Stimulated activated CD4-positive, alpha-beta T cell treated with anti-CD3 and anti-CD28 coated beads, Interleukin-1b, Interleukin-23, amount 100 ng/mL, for 4 hours (primary cell): ENCODE measurements at regions not wholly inside any gene's neighbourhood (a gene's known extent, or its start where the extent isn't known, plus 50 kb on each side); places are given as distances from the start of the nearest gene placed in this dataset.

Experiments used
- DNase-seq, 2 donors: peaks; one replicate each; pipeline ENCODE4 v3.0.0-alpha.2; 2020; ENCODE audit warnings: low read depth in 2 of 2

DNA sequence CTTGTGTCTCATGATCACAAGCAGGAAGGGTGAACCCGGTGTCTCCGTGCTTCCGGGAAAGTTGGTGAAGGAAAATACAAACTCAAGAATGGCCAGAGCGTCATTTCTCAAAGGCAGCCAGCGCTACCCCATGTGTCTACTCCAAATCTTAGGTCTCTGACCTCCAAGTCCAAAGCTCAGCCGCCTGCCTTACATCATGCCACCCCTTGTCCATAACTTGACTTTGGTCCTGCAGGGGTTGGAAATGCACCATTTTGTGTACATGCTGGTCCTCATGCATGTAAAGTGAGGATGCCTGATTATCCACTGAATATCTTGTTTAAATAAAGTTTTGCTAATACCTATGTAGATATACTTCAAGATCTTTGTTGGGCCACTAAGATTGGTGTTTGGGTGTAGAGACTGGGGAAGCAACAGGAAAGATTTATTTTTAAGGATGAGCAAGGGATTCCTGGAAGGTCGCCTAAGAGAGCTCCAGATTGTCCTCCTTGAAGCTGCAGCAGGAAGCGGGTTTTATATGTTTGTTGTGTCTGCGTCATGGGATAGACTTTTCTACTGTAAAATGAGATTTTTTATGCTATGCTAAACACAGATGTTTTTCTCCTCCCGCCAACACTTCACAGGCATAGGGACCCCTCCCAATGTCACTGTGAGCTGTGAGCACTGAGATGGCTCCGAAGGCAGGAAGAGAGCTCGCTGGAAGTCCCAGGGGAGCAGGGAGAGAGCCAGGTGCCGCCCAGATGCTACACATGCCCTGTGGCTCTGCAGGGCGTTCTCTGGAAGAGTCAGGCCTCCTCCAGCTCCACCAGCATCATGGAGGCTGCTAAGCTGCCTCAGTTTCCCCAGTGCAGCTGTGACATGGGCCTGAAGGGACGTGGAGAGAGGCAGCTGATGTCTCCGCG, 176.2 kb upstream of the HDAC4 start:
- no peak for DNase-seq

DNA sequence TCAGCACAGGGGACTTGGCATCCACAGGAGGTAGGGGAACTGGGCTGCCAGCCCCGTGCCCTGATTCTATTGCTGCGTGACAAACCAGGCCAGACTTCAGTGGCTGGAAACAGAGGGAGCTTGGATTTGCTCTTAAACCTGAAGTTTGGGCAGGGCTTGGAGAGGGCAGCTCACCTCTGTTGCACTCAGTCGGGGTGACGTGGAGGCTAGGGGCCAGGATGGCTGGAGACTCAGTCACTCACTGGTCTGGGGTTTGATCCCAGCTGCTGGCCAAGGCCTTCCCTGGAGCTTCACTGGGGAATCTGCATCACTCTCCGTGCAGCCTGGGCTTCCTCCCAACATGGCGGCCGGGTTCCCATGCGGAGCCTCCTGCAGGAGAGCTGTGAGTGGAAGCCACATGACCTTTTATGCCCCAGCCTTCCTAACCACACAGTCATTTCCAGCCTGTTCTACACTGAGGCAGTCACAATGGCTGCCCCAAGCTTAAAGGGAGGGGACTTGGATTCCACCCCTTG, 175.2 kb upstream of the HDAC4 start:
- no peak for DNase-seq

DNA sequence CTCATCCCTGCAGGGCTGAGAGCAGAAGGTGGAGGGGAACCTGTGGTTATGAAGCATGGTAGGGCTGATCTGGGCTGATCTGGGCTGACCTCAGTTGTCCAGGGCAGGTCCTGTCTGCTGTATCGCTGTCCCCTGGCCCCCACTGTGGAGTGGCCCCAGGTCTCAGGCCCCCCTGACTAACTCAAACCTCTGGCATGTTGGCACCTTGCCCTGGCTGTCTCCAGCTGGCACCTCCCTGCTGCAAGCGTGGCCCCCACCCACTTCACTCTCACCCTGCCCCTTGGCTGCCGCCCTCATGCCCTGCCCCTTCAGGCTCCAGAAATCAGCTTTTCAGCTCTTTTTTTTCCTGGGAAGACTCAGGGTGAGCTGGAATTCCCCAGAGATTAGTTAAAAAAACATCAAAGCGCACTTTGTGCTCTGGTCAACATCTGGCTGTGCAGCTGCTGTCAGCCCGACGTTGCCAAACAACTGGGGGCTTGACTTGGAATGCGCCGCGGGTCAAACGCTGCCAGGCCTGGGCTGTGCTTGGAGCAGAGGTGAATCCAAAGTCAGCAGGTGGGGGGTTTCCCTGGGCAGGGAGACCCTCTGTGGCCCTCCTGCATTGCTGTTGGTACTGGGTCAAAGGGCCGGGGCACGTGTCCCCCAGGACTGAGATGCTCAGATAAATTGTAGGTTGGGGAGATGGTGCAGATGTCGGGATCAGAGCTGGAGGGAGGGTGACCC, 173.8 kb upstream of the HDAC4 start:
- DNase-seq = no peak

DNA sequence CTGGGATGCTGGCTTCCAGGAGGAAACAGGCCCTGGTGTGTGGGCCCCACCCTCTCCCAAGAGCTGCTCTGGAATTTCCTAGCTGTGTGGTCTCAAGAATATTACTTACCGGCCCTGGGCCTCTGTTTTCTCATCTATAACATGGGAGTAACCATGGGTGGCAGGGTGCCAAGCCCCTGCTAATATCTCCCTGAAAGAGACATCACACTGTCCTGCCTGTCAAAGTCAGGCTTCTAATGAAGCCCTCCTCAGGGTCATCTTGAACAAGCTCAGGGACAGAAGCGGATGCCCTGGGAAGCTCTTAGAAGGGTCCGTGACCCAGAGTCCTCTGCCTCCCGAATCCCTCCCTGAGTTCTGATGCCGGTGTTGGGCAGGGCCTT, 173.2 kb upstream of the HDAC4 start:
- no peak for DNase-seq

DNA sequence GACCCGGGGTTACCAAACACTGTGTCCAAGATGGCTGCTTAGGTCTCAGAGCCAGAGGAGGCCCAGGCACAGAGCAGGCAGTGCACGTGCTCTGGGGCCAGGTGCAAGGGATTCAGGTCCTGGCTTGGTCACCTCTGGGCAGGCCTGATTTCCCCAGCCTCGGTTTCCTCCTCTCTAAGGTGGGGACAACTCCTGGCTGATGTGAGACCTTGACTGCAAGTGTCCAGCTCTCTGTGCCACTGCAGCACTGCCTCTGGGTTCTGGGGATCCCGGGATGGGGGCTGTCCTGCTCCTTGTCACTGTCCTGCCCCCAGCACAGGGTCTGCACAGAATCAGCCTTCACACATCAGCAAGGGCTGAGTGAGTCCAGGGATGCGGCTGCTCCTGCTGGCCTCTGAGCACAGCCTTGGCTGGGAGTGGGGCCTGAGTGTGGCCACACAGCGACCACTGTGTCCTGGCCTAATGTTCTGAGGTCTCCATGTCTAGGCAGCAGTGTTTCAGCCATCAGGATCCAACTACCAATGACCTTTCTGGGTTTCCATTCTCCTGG, 170.2 kb upstream of the HDAC4 start:
- no peak for DNase-seq

DNA sequence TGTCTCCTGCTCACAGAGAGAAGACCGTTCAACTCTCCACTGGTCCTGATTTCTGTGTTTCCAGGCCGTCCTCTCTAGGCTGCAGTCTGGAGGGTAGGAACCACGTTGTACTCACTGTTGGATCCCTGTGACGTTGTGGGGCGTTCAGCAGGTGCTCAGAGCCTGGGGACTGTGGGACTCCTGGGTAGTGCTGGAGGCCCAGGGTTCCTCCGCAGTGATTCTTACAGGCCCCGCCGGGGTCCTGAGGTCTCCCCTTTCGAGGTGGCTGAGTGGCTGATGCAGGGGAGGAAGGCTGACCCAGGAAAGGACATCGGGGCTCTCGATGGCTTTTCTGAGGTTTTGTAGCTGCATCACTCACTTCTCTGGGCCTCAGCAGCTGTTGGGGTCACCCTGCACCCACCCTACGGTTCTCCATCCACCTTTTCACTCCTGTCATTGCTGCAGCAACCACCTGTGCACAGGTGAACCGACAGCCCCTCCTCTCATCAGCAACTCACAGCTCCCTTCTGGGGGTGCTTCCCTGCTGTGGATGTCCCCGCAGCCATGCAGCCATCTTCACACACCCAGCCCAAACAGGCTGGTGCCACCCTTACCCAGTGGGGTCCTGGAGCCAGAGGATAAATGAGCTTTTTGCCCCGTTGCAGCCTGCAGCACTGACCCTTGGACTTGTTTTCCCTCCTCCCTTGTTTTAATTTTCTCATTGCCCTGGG, 169.6 kb upstream of the HDAC4 start:
- no peak for DNase-seq

DNA sequence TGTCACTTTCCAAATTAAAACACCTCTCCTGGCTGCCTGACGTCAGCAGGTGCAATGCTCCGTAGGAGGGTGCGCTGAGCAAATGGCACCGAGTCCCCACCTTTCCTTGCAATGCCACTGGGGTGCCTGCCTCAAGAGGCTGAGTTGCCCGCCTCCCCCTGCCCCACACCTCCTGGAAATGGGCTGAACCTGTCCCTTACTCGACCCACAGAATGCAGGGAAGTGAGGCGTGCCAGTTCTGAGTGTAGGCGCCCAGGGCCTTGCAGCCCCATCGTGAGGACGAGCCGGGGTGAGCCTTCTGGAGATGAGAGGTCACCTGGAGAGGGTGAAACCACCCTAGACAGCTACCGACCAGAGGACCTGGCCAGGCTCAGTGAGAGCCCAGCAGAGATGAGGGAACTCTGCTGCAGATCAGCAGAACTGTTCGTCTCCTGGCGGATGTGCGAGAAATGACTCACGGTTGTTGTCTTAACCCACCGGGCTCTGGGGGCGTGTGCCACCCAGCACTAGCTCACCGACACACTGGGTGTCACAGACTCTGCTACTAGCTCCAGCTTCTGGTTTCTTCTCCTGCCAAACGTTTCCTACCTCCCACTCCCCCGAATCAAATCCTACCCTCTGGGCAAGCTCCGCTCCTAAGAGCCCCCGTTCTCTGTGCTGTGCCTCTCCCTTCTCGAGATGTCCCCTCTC, 168.7 kb upstream of the HDAC4 start:
- no peak for DNase-seq

DNA sequence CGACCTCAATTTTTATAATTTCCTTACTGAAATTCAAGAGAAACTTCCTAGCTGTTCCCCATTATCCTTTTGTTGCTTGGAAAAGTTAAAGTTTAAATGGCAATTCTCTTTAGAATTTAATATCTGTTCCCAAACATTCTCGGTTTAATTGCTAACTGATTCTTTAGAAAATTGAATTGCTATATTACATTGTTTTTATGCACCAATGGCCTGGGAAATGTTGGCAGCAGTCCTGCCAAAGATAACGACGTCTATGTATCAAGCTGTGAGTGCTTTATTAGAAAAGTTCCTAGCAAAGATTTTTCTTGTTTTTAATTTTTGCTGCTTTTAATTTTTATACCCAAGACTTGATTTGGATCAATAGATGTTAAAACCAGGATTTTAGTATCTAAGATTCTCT, 167.8 kb upstream of the HDAC4 start:
- no peak for DNase-seq

DNA sequence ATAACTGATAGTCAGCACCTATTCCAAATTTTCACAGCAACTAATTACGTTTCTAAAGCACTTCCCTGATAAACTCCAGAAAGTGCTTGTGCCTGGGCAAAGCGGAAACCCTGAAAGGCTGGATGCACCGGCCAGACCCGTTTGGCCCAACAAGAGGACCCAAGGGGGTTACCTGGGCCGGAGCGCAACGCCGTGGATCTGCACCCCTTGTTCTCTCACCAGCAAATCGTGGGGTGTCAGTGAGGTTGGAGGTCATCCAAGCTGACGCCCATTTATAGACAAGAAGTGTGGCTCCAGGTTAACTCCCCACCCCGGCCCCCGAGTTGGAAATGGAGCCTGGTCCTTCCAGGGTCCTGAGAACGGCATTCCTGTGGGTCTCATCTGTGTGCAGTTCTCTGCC, 167.0 kb upstream of the HDAC4 start:
- no peak for DNase-seq

DNA sequence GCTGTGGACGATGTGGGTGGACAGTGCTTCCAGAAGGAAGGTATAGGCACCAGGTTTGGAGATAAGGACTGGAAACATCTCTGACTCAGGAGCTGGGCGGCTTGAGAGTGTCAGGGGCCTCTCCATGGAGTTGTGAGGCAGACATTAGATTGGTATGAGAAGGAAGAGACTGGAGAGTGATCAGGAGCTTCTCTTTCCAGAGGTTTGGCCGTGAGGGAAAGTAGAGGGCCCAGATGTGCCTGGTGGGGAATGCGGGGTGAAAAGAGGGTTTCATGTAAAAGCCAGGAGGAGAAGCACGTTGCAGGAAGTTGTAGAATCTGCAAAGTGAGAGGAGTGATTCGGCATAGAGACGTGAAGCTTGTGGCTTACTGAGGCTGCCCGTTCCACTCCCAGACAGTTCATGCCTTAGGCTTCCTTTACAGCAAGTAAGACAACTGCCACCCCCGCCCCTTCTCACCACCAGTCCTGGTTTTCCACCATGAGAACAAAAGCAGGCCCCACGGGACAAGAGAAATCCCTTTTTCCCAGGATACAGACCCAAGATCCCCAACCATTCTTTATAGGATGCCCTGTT, 166.3 kb upstream of the HDAC4 start:
- DNase-seq = no peak

DNA sequence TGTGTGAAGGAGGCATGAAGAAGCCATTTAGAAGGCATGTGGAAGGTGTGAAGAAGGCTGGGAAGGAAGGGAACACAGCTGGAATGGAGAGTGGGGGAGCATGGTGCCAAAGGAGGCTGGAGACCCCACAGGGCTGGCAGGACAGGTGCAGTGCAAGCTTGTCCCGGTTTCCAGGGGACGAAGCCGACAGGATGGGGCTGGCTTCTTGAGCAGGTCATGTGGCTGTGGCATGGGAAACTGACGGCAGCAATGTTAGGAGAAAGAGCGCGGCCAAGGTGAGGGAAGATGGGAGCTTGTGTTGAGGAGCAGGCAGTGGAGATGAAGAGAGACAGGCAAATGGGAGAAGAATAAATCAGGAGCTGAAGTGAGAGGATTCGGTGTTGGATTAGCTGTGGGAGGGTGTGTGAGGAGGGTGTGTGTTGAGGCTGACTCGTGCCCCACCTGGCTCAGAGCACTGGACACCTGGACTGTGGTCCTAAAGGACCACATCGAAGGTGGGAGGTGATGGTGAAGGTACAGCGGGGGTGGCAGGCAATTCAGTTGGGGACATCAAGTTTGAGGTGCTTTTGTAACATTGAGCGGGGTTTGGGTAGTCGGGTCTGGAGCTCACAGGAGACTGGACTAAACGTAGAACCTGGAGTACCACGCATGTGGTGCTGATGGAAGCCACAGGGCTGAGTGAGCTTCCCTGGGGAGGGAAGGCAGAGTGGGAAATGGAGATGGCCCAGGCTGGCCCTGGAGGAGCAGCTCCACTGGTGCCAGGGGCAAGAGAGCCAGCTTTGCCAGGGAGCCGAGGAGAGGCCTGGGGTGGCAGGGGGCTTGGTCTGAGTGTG, 165.6 kb upstream of the HDAC4 start:
- no peak for DNase-seq

DNA sequence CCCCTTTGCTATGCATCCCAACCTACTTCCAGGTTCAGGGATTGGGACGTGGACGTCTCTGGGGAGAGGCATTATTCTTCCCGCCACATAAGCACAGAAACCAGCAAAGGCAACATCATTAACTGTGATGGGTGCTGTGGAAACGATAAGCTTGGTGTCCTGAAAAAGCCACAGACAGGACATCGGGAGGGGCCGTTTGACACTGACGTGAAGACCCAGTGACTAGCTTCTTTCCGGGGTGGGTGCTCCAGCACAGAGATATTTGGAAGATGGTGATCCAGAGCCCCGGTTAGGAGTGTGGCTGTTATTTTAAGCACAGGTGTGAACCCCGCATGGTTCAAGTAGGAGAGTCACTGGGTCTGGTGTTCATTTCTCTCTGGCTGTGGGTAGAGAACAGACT, 163.8 kb upstream of the HDAC4 start:
- no peak for DNase-seq

DNA sequence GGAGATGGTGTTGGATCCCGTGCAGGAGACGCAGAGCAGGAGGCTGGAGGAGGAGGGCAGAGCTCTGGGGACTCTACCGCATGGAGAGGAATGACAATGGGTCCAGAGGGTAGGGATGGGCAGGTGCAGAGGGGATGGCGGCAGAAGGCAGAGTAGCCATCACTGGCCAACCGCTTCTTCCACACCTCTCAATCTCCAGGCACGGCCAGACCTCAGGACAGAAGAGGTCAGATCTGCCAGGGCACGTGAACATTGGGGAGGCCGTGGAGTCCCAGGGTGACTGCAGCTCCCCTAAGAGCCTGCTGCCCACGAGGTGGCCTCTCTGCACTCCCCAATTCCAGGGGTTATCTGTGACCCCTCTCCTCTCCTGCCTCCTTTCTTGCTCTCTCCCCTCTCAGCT, 162.7 kb upstream of the HDAC4 start:
- DNase-seq = no peak

DNA sequence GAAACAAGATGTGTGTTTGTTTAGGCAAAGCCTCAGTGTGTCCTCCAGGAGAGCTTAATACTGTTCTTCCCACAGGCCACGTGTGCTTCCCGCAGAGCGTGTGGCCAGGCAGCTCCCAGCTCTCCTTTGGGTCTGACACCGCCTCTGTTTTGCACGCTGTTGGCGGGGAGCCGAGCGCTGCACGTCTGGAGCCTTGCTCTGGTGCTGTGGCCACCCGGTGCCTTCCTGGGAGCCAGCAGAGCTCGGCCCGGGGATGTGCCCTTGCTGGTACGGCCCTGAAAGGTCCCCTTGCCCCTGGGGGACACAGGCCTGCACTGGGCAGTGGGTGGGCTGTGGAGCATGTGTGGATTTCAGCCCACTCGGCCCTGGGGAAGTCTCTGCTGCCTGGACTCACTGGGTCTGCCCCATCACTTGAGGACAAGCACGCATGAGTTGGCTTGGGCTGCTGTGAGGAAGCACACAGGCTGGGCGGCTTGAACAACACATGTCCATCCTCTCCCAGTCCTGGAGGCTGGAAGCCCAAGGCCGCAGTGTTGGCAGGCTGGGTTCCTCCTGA, 160.7 kb upstream of the HDAC4 start:
- DNase-seq = no peak

DNA sequence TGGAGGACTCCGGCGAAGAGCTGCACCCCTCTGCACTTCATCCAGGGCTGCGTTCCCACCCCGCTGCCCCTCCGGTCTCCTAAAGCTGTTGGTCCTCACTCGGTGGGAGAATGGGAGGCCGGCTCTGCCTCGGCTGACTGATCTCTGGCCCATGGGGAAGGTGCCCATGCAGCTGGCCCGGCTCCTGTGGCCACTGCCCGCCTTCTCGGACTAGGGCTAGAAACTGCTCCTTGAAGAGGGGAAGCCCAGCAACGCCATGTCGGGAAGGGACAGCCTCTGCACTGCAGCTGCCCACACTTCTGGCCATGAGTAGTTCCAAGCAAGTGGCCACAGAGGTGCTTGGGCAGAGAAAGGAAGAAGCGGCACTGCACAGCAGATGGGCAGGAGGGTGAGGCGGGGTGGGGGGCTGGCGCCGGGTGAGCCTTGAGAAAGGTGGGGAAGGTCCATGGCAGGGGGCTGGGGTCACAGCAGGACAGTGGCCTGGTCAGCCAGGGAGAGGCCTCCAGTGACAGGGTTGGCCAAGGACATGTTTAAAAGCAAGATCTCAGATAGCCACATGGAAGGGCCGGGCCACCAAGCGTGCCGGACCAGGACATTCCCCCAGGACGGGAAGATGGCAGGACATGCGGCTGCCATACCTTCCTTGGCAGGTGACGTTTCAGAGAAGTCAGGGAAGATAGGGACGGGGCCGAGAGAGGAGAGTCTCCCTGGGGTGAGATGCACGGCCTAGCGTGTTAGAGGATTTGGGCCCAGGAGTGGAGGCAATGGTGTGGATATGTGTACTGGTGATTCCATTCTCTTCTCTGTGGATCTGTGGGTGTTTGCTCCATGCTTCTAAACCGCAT, 158.8 kb upstream of the HDAC4 start:
- no peak for DNase-seq

DNA sequence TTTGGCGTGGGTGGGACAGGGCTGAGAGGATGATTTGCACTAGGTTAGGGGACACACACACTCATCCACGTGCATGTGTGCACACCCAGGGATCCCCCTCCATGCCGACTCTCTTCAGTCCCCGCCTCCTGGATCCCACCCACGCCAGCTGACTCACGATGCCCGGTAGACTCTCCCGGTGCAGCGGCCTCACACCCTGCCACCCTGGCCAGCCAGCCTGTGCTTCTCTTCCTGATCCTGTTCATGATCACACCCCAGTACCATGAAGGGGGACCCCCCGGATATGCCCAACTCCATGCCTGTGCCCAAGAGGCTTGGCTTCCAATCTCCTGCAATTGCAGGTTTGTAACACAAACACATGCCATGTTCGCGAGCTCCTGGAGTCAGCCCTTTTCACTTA, 157.8 kb upstream of the HDAC4 start:
- no peak for DNase-seq

DNA sequence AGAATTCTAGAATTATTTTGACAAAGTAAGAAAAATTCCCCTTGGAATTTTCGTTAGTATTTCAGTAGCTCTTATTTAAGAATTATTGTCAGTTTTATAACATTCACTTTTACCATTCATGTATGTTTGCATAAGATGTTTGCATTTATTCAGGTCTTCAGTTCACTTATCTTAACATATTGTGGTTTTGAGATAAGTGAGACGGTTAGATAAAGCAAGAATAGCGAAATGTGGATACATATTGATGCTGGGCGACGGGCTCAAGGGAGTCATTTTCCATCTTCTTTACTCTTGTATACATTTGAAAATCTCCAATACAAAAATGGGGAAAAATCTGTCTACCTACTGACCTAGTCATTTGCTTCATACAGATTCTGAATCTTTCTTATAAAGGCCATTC, 156.7 kb upstream of the HDAC4 start:
- no peak for DNase-seq

DNA sequence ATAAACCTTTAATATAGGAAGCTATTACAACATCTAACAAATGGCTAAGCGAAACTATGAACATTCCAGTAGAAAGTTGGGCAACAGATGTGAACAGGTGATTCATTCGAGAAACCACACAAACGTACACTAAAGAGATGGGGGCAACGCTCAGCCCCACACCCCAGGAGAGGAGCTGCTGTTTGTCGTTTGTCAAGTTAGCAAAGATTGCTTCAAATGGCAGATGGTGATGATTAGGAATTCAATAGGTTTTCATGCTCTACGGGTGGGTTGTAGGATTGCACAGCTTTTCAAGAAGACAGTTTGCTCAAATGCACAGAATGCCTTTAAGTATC, 154.7 kb upstream of the HDAC4 start:
- no peak for DNase-seq
